ENCODE measurements at regions not wholly inside any gene's neighbourhood (a gene's known extent, or its start where the extent isn't known, plus 50 kb on each side); places are given as distances from the start of the nearest gene placed in this dataset.

GRCh38 chr3:124397088-124397487 is 333.2 kb upstream of the UMPS start:
- Histone ChIP-seq H3K36me3 (ENCODE audit: insufficient read depth, low read length) (no peaks in the 10 kb centered on the region), H2AFZ (ENCODE audit: low read length) (no peak overlapping the region), H3K27me3 (ENCODE audit: insufficient read depth, low read length) (no peaks in the 10 kb centered on the region), H3K9me3 (ENCODE audit: low read length) (no peaks in the 10 kb centered on the region), H3K4me2 (ENCODE audit: low read length) (no peak overlapping the region), H3K4me3 (ENCODE audit: low read depth, low read length, poor library complexity, severe bottlenecking) (no peak overlapping the region), H4K20me1 (ENCODE audit: insufficient read depth, low read length) (no peaks in the 10 kb centered on the region), H3K9ac (ENCODE audit: low read length) (no peak overlapping the region), H3K79me2 (ENCODE audit: insufficient read depth, low read length) (no peaks in the 10 kb centered on the region), H3K9me2 (ENCODE audit: low read depth, low read length) (no peaks in the 10 kb centered on the region), H3K27ac (ENCODE audit: low read depth, low read length, poor library complexity, severe bottlenecking) (no peak overlapping the region), H3F3A (ENCODE audit: insufficient read depth, low read length) (no peaks in the 10 kb centered on the region), H3K4me1 (ENCODE audit: insufficient read depth, low read length, severe bottlenecking) (no peaks in the 10 kb centered on the region)
- TF ChIP-seq EZH2 (IDR thresholded peaks at IDR 0.05; ENCODE audit: borderline replicate concordance, low read length) (no peak), CTCF (IDR thresholded peaks at IDR 0.05; ENCODE audit: low read length) (no peak)

GRCh38 chr3:124398594-124398993 is 331.7 kb upstream of the UMPS start:
- Histone ChIP-seq H4K20me1 (ENCODE audit: insufficient read depth, low read length) (no peaks in the 10 kb centered on the region), H3K4me1 (ENCODE audit: insufficient read depth, low read length, severe bottlenecking) (no peaks in the 10 kb centered on the region), H3F3A (ENCODE audit: insufficient read depth, low read length) (no peaks in the 10 kb centered on the region), H3K79me2 (ENCODE audit: insufficient read depth, low read length) (no peaks in the 10 kb centered on the region), H3K9me3 (ENCODE audit: low read length) (no peaks in the 10 kb centered on the region), H3K4me3 (ENCODE audit: low read depth, low read length, poor library complexity, severe bottlenecking) (no peak overlapping the region), H3K36me3 (ENCODE audit: insufficient read depth, low read length) (no peaks in the 10 kb centered on the region), H3K9ac (ENCODE audit: low read length) (no peak overlapping the region), H3K9me2 (ENCODE audit: low read depth, low read length) (no peaks in the 10 kb centered on the region), H3K27me3 (ENCODE audit: insufficient read depth, low read length) (no peaks in the 10 kb centered on the region), H3K27ac (ENCODE audit: low read depth, low read length, poor library complexity, severe bottlenecking) (no peak overlapping the region), H2AFZ (ENCODE audit: low read length) (no peak overlapping the region), H3K4me2 (ENCODE audit: low read length) (no peak overlapping the region)
- TF ChIP-seq CTCF (IDR thresholded peaks at IDR 0.05; ENCODE audit: low read length) (no peak), EZH2 (IDR thresholded peaks at IDR 0.05; ENCODE audit: borderline replicate concordance, low read length) (no peak)

- H2AFZ ChIP-seq (ENCODE audit: low read length) = no peak overlapping the region
- H3K27ac ChIP-seq (ENCODE audit: low read depth, low read length, poor library complexity, severe bottlenecking) = no peak overlapping the region
- TF ChIP-seq EZH2 (IDR thresholded peaks at IDR 0.05; ENCODE audit: borderline replicate concordance, low read length) (no peak), CTCF (IDR thresholded peaks at IDR 0.05; ENCODE audit: low read length) (no peak)
- H3K9ac ChIP-seq (ENCODE audit: low read length) = no peak overlapping the region
- no peak overlapping the region for H3K4me3 ChIP-seq (ENCODE audit: low read depth, low read length, poor library complexity, severe bottlenecking)
- no peaks in the 10 kb centered on the region for H3K27me3 ChIP-seq (ENCODE audit: insufficient read depth, low read length)
- H4K20me1 ChIP-seq (ENCODE audit: insufficient read depth, low read length) = no peaks in the 10 kb centered on the region
- no peaks in the 10 kb centered on the region for H3F3A ChIP-seq (ENCODE audit: insufficient read depth, low read length)
- no peaks in the 10 kb centered on the region for H3K36me3 ChIP-seq (ENCODE audit: insufficient read depth, low read length)
- H3K4me1 ChIP-seq (ENCODE audit: insufficient read depth, low read length, severe bottlenecking) = no peaks in the 10 kb centered on the region
- H3K79me2 ChIP-seq (ENCODE audit: insufficient read depth, low read length) = no peaks in the 10 kb centered on the region
- no peak overlapping the region for H3K4me2 ChIP-seq (ENCODE audit: low read length)
- H3K9me2 ChIP-seq (ENCODE audit: low read depth, low read length) = no peaks in the 10 kb centered on the region
- H3K9me3 ChIP-seq (ENCODE audit: low read length) = no peaks in the 10 kb centered on the region
These were observed 328.4 kb upstream of the UMPS start for GRCh38 chr3:124401843-124402242.
